ENCODE measurements at regions not wholly inside any gene's neighbourhood (a gene's known extent, or its start where the extent isn't known, plus 50 kb on each side); places are given as distances from the start of the nearest gene placed in this dataset.
A peak's percentile ranks its signal among the peaks of the same experiment; 100 is the strongest.

- no peak for DNase-seq (ENCODE audit: low spot score)
Measured at GRCh38 chr2:236874866-236875481, 210.7 kb upstream of the COPS8 start.

DNA sequence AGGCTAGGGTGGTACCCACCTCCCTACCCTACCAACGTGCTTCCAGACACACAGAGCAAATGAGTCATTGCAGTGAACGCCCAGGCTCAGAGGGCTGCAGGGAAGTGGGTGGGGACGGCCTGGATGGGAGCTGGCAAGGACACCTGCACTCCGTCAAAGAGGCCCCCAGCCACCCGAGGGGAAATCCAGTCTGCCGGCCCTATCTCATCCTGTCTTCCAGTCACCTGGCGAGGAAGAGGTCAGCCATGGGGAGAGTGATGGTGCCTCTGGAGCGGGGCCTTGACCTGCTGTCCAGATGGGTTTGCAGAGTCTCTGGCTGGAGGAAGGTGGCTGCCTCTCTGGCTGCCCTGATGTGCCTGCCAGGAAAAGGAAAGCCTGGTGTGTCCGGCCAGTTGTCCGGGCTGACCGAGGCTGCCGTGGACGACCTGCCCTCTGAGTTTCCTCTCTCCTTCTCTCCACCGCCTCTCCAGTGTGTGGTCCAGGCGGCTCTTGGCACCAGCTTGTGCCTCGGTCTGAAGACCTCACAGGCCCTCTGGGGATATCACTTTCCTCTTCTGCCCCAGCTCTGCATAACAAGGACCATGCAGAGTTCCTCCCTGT lies 209.7 kb upstream of the COPS8 start:
- DNase-seq (ENCODE audit: low spot score): no peak

DNA sequence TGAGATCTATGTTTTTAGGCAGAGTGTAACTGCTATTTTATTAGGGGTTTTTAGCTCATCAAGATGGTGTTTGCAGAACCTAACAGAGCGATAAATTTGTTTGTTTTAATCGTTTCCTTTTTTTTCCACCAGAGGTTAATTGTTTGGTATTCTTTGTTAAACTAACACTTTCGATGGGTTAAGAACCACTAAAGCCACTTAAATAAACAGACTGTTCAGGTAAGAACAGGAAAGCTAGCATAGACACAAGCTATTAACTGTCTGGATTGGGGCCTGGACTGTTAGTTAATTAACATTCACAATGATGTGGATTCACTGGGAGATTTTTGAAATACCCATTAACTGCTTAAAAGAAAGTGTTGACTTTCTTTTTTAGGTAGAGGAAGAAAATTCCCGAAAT lies 209.0 kb upstream of the COPS8 start:
- DNase-seq (ENCODE audit: low spot score): no peak

DNA sequence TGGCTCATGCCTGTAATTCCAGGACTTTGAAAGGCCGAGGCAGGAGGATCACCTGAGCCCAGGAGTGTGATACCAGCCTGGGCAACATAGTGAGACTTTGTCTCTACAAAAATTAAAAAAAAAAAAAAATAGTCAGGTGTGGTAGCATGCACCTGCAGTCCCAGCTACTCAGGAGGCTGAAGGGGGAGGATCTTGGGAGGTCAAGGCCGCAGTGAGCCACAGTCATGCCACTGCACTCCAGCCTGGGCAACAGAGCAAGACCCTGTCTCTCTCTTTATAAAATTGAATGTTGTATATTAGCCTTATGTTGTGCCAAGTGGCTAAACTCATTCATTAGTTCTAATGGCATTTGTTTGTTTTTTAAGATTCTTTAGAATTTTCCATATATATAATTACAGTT lies 207.7 kb upstream of the COPS8 start:
- no peak for DNase-seq (ENCODE audit: low spot score)

- no peak for DNase-seq (ENCODE audit: low spot score)
Measured at GRCh38 chr2:236879416-236879963, 206.2 kb upstream of the COPS8 start.

- DNase-seq (ENCODE audit: low spot score): no peak
Measured at GRCh38 chr2:236882074-236882473, 203.6 kb upstream of the COPS8 start.

DNA sequence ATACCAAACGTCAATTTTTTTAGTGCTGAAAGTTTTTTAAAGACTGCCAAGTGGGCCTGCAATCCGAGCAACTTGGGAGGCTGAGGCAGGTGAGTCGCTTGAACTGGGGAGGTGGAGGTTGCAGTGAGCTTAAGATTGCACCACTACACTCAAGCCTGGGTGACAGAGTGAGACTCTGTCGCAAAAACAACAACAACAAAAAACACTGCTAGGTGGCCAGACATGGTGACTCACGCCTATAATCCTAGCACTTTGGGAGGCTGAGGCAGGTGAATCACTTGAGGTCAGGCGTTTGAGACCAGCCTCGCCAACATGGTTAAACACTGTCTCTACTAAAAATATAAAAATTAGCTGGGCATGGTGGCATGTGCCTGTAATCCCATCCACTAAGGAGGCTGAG lies 202.8 kb upstream of the COPS8 start:
- peak; percentile 84 for DNase-seq (ENCODE audit: low spot score)

GRCh38 chr2:236883819-236884218 lies 201.9 kb upstream of the COPS8 start:
- no peak for DNase-seq (ENCODE audit: low spot score)

- no peak for DNase-seq (ENCODE audit: low spot score)
Measured at GRCh38 chr2:236884569-236885175, 201.0 kb upstream of the COPS8 start.

GRCh38 chr2:236886456-236886855 lies 199.2 kb upstream of the COPS8 start:
- no peak for DNase-seq (ENCODE audit: low spot score)

DNA sequence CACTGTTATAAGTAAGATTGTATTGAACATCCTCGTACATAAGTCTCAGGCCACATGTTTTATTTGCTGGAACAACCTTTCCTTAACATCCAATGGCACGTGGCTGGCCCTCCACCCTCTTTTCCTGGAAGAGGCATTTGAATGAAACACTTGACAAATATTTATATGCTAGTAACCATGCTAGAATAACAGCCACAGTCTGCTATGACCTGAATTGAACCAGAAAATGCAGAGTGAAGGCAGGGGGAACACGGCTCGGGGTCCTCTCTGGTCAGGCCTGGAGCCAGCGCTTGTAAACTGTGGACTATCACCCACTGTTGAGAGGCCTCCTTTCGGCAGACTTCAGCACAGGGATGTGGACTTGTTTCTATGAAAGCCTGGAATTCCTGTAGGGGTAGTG lies 198.2 kb upstream of the COPS8 start:
- DNase-seq (ENCODE audit: low spot score): no peak

DNA sequence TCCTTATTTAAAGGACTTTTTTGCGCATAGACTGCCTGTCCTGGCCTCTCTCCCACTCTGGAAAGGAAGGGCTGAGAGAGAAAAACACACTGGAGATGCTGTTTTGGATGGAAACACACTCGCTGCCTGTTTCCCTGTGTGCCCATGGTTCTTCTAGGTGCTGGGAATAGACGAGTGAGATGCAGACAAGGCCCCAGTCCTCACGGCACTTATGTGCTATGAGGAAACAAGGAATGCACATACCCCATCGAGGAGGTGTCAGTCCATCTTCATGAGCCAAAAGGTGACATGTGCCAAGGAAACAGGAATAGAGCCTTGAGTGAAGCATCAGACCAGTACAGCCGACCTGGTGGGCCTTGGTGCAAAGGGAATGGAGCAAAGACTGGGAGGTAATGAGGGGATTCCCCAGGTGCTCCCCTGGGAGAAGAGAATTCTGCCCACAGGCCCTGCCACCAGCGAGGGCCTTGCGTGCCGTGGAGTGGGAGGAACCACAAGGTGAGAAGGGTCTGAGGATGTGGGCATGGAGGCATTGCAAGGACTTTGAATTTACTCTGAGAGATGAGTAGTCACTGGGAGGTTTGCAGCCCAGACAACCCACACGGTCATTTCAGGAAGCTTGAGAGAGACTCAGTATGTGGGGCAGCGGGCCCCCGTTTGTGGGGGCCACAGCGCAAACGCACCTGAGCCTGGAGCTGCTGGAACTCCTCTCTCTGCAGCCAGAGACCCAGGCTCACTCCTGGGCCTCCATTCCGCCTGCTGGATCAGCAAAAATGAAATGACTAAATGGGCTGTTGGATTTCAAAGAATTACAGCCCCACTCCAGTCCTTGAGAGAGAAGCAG lies 197.5 kb upstream of the COPS8 start:
- no peak for DNase-seq (ENCODE audit: low spot score)

GRCh38 chr2:236888794-236889780 lies 196.6 kb upstream of the COPS8 start:
- no peak for DNase-seq (ENCODE audit: low spot score)

- no peak for DNase-seq (ENCODE audit: low spot score)
Measured at GRCh38 chr2:236889791-236890704, 195.6 kb upstream of the COPS8 start.

DNA sequence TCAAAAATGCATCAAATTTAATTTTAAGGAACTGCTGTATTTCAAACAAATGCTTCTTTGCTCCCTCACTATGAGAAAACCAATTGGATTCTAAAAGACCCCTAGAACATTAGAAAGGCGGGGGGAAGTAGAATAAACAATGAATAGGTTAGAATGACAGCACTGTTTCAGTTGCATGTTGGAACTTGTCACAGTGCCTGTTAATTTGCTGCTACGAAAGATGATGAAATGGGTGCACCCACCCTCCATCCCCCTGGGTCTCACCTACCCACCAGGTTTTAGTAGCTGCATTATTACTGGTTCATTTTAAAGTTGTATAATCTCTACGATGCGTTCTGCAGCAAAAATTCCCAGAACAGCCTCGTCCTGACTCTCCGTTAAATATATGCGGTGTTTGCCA lies 193.0 kb upstream of the COPS8 start:
- DNase-seq (ENCODE audit: low spot score): no peak

DNA sequence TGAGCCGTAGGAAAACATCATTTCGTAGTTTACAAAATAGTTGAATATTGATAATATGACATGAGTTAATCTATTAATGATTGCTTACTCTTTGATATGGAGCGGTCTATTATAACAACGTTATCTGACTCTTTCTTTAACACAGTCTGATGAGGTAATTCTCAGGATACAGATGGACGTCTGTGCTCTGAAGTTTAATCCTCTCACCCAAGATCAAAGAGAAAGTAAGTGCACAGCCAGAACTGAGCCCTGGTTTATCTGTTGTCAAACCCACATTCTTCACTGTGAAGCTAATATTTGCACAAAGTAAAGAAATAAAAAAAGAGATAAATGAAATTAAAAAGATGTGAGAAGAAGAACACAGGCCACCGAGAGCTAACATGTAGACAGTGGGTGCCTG lies 190.9 kb upstream of the COPS8 start:
- DNase-seq (ENCODE audit: low spot score): no peak

DNA sequence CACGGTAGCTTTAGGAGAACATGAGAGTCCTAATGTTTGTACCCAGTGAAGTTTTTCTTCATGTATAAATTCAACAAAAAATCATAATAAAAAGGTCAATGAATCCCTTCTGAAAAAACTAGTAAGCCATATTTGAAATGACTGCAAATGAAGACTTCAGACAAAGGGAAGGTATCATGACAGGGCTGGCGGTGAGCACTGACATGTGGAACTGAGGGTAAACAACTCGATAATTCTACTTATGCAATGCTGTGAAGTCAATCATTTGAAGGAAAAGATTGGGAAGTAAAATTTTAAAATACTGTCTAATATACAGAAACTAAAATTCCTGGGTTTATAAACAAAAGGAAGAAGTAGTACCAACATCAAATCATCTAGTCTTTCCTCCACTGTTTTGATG lies 190.2 kb upstream of the COPS8 start:
- DNase-seq (ENCODE audit: low spot score): no peak

GRCh38 chr2:236896688-236897087 lies 189.0 kb upstream of the COPS8 start:
- DNase-seq (ENCODE audit: low spot score): no peak

DNA sequence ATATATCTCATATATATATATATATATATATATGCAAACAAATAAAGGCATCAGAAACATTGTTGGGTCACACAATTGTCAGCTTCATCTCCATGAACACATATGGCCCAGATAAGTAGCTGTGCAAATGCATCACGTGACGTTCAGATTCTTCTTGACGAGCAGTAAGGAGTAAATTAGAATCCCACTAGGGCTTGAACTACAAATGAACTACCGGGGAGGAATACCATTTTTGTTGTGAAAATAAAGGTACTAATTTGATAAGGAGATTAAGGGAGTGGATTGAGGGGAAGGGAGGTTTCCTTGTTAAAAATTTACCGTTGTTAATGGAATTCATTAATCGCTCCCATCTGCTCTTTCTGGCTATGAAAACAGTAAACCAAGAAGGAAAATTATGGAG lies 186.5 kb upstream of the COPS8 start:
- no peak for DNase-seq (ENCODE audit: low spot score)

DNA sequence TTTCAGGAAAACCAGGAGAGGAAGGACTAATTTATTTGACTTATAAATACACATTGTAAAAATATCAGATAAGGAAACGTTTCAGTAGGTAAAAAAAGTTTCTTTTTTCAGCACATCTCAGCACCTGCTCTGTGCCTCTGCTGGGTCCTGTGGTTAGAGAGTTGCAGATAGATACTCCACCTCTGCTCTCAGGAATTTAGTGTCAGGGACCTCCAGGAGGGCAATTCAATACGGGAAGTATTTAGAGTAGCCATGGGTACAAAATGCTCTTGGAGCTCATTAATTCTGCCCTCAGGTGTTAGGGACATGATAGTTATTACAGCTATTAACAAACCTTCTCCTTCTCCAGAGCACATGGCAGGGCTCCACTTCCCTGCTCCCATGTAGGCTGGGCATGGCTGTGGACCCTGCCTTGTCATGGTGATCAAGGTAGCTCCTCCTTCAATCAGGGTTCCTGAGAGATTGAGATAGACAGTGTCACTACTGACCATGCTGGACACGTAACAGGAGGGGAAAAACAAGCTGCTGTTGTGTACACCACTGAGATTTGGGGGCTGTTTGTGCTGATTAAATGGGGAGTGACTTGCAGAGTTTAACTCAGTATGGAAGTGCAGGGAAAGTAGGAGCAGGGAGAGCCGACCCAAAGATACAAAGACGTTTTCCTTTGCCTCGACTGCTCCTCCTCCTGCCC lies 185.6 kb upstream of the COPS8 start:
- DNase-seq (ENCODE audit: low spot score): peak; percentile 42
